ENCODE measurements at regions not wholly inside any gene's neighbourhood (a gene's known extent, or its start where the extent isn't known, plus 50 kb on each side); places are given as distances from the start of the nearest gene placed in this dataset.

DNA sequence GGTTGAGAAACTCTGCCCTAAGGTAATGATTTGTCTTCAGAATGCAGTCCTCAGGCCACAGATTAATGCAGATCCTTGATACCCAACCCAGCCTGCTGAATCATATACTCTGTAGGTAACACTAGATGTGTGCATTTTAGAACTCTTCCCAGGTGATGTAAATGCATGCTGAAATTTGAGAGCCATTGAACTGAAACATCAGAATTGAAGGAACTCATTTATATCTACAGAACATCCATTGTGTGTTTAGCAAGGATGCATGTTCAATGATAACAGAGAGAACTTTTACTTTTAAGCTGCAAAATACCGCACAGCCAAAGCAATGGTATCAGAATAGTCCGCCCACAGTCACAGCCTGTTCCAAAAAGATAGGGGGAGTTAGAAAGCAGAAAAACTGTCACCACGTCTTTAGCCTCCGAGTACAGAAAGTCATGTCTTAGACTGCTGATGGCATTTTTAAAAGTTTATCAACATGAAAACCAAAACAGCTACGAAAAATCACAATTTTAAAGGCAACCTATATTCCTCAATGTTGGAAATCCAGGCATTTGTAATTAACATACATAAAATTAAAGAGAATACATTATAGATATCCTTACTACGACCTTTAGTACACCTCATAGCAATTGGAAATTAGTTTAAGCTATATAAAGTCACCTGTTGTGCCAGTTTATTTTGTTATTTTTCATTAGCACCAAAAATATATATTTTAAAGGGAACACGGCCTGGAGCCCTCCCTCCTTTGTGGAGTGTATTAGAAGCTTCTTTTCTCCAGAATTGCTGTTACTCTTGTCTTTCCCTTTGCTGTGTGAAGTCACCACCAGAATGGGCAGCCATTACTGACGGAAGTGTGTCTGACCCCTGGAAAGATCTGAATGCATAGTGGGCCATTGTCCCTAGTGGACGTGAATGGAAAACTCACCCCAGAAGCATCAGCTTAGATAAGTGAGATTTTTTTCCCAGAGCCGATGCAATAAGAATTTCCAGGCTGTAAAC, 65.8 kb upstream of the PRKAR2B start:
- TF ChIP-seq CTCF (conservative IDR thresholded peaks at IDR 0.05): no peak; the same call in 1 of the 2 replicates
- H3K27ac ChIP-seq: no peak overlapping the region

DNA sequence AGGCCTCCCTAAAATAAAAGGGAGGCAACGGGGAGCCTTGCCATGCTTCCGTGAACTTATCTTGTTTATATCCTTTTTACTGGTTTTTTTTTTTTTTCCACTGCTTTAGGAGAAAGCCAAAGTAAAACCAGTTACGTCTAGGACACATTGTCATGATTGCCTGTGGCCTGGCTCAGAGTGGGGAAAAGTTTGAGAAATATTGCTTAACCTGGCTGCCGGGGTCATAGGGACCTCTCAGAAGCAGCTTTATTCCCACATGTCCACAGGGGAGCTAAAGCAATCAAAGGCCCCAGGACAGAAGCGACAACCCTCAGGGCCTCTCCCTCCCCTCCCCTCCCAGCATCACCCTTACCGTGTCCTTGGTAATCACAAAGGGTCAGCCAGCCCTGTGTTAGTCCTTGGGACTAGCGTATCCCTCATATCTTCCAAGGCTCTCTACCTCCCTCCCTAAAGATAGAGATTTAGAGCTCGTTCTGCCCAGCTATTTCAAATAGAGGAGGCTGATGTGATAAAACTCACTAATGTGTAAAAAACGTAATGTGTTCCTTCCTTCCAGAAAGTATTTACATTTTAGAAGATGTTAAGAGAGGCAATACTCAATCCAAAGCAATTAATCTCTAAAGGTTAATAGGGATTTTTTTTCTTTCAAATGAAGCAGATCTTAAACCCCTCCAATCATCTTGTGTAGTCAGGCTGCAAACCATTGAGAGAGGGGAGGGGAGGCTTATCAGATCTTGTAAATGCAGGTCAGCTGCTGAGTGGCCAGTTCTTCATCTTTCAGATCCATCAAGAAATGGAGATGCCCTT, 64.8 kb upstream of the PRKAR2B start:
- TF ChIP-seq CTCF (conservative IDR thresholded peaks at IDR 0.05): no peak
- no peak overlapping the region for H3K27ac ChIP-seq

DNA sequence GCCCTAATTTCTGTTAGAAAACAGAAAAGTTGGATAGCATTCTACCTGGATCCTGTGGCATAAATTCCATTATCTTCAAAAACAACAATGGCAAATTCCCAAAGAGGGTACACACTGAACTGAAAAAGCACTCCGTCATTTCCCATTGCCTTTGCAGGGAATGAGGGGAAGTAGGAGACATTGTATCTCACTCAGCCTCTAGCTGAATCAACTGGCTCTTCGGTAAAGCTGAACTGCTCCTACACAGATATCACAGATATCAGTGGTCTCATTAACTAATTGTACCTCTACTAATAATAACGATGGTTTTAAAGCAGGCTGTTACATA, 64.2 kb upstream of the PRKAR2B start:
- no peak for TF ChIP-seq CTCF (conservative IDR thresholded peaks at IDR 0.05)
- no peak overlapping the region for H3K27ac ChIP-seq

DNA sequence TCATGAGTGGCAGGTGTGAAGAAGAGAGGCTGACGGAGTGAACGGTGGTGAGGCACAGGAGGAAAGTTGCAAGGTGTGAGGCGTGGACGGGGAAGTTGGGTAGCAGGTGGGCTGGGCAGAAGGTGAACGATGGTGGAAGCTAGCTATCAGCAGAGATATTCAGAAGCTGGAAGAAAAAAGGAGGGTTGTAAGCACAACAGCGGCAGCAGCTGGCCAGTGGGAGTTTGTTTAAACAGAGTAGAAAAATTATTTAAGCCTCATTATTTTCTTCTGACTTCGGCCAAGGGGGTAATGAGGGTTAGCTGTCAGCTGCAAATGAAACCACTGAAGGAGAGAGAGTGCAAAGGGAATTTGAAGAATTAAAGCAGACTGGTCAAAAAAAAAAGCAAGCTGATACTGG, 62.1 kb upstream of the PRKAR2B start:
- no peak overlapping the region for H3K27ac ChIP-seq
- no peak for TF ChIP-seq CTCF (conservative IDR thresholded peaks at IDR 0.05)

DNA sequence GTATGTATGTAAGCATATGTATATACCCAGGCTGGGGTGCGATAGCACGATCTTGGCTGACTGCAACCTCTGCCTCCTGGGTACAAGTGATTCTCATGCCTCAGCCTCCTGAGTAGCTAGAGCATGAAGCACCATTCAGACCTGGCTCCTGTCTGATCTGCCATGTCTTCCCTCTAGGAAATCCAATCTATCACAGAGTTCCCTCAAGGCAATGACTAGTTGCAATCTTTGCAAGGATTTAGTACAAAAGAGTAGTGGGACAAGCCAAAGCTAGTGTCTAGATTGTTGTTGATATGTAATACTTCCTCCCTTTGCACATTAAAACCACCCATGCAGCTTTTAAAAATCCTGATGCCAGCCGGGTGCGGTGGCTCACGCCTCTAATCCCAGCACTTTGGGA, 60.5 kb upstream of the PRKAR2B start:
- H3K27ac ChIP-seq: no peak overlapping the region
- no peak for TF ChIP-seq CTCF (conservative IDR thresholded peaks at IDR 0.05)

DNA sequence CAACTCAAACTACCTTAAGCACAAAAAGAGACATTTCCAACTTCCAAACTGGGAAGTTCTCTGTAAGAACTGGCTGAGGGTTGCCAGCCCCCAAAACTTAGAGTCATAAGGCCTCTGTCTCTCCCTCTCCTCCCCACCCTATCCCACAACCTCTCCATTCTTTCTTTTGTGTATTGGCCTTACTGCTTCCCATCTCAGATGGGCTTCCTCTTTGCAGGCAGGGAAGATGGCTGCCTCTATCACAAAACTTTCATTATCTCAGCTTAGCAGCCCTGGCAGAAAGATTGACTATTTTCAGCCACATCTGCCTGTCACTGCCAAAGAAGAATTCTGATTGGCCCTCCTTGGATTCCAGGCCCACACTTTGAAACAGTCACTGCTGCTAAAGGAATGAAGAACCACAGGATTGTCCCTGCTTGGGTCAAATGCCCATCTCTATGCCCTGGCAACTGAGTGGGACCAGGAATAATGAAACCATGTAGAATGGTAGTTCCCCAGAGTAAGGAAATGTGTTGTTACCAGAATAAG, 58.0 kb upstream of the PRKAR2B start:
- no peak for TF ChIP-seq CTCF (conservative IDR thresholded peaks at IDR 0.05)
- H3K27ac ChIP-seq: no peak overlapping the region

DNA sequence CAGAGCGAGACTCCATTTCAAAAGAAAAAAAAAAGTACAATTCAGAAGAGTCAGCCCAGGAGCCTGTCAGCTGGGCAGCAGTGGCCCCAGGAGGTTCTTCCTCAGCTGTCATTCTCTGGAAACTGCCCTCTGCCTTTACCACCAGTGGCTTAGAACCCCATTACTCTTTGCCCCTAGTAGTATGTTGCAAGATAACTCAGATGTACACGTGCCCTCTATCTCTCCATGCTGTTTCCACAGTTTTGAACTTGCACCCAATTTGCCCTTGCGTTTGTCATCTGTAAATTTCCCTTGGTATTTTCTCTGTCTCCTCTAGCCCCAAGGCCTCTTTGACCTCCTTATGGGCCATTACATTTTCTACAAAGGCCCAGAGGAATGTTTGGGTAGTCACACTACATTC, 56.7 kb upstream of the PRKAR2B start:
- TF ChIP-seq CTCF (conservative IDR thresholded peaks at IDR 0.05): no peak
- no peak overlapping the region for H3K27ac ChIP-seq
